HepG2 (cell line): ENCODE measurements at regions not wholly inside any gene's neighbourhood (a gene's known extent, or its start where the extent isn't known, plus 50 kb on each side); places are given as distances from the start of the nearest gene placed in this dataset.

ENCODE experiments used
- ATAC-seq: fragments of 200-7000 bp; cut with Tn5 transposase; 3 replicates; pipeline ENCODE4 v1.9.1; 2020; ENCODE audit warnings: mild to moderate bottlenecking, moderate library complexity
- BruUV-seq: library from RNA; stranded (reverse); fragments of 400-500 nt; replicated peaks from 2 replicates; lab custom pipeline; 2021; lab: Mats Ljungman, UMichigan
- CTCF ChIA-PET: fragments of 300-600 bp; formaldehyde crosslinking; extraction: SDS; loops from one replicate; lab custom pipeline; 2021; ENCODE audit warnings: low total read pairs, inconsistent platforms, low intra/inter-chr PET ratio; lab: Yijun Ruan, JAX
- POLR2A ChIA-PET: fragments of 350-600 bp; sonication (Branson Sonifier 250); formaldehyde crosslinking; loops from one replicate; lab custom pipeline; 2020; ENCODE audit warnings: antibody characterized with exemption, inconsistent platforms; lab: Yijun Ruan, JAX
- DNase-seq: peaks from one replicate; pipeline ENCODE4 v3.0.0-alpha.2; 2015; ENCODE audit warnings: low spot score
- FAIRE-seq: peaks from 3 replicates; lab custom pipeline; 2011; peaks lifted over from hg19 to GRCh38; lab: Jason Lieb, UNC
- H2AFZ ChIP-seq: one replicate; pipeline ENCODE4 v1.6.1; 2011; ENCODE audit warnings: low read length, inconsistent platforms
- H3K27ac ChIP-seq: fragments of 300-600 bp; 3 replicates; pipeline ENCODE4 v1.8.0; 2011; ENCODE audit warnings: mixed run types, mild to moderate bottlenecking, mixed read lengths, low read length, inconsistent platforms; ENCODE audit not compliant: insufficient read depth; ENCODE audit errors: extremely low read length
- H3K27me3 ChIP-seq, 2 experiments: fragments of 200-600 bp in 1 of 2; 2 replicates in 1 of 2; 3 replicates in 1 of 2; pipeline versions ENCODE4 v1.6.0 to v1.8.0; 2011; ENCODE audit warnings: low read length in 2 of 2, mild to moderate bottlenecking in 2 of 2, moderate library complexity in 2 of 2, inconsistent platforms in 1 of 2; ENCODE audit not compliant: insufficient read depth in 2 of 2, control insufficient read depth in 1 of 2
- H3K36me3 ChIP-seq, 2 experiments: fragments of 200-600 bp in 1 of 2; replicated peaks in 1 of 2; 2 replicates in 1 of 2; 3 replicates in 1 of 2; pipeline versions ENCODE4 v1.5.1 to v1.8.0; 2011; ENCODE audit warnings: low read length in 2 of 2, inconsistent platforms in 1 of 2; ENCODE audit not compliant: insufficient read depth in 2 of 2, control insufficient read depth in 1 of 2
- H3K4me1 ChIP-seq: 2 replicates; pipeline ENCODE4 v1.5.1; 2012; ENCODE audit warnings: low read length, inconsistent platforms; ENCODE audit not compliant: insufficient read depth
- H3K4me2 ChIP-seq: 2 replicates; pipeline ENCODE4 v1.6.0; 2011; ENCODE audit warnings: low read depth, low read length, inconsistent platforms
- H3K4me3 ChIP-seq, 3 experiments: fragments of 200-600 bp in 1 of 3; sonication (generic), shearing (Covaris generic) in 1 of 3; replicated peaks in 1 of 3; 2 replicates each; pipeline ENCODE4 v1.5.1; 2011 to 2016; ENCODE audit warnings: low read length in 3 of 3, inconsistent platforms in 2 of 3, low read depth in 2 of 3, mild to moderate bottlenecking in 2 of 3, control low read depth in 1 of 3, mixed read lengths in 1 of 3; ENCODE audit not compliant: insufficient read depth in 1 of 3
- H3K79me2 ChIP-seq: one replicate; pipeline ENCODE4 v1.6.1; 2011; ENCODE audit warnings: low read length, inconsistent platforms; ENCODE audit not compliant: insufficient read depth
- H3K9ac ChIP-seq: 2 replicates; pipeline ENCODE4 v1.6.0; 2011; ENCODE audit warnings: mild to moderate bottlenecking, low read depth, low read length, inconsistent platforms; ENCODE audit not compliant: insufficient read depth
- H3K9me3 ChIP-seq: 2 replicates; pipeline ENCODE4 v1.5.1; 2012; ENCODE audit warnings: mild to moderate bottlenecking, low read length
- H4K20me1 ChIP-seq: 2 replicates; pipeline ENCODE4 v1.6.0; 2011; ENCODE audit warnings: inconsistent platforms, mild to moderate bottlenecking, low read length, moderate library complexity; ENCODE audit not compliant: insufficient read depth
- FOSL2 ChIP-seq: sonication (generic); formaldehyde crosslinking; IDR thresholded peaks from 2 replicates; pipeline ENCODE4 v1.4.0; 2020; ENCODE audit warnings: missing genetic modification reagents
- FOXP4 ChIP-seq: sonication (generic); formaldehyde crosslinking; IDR thresholded peaks from 2 replicates; pipeline ENCODE4 v1.4.0; 2020; ENCODE audit warnings: missing genetic modification reagents
- HNRNPH1 ChIP-seq: fragments of 200-400 bp; formaldehyde crosslinking; optimal IDR thresholded peaks from 2 replicates; pipeline ENCODE3; 2017; ENCODE audit warnings: mild to moderate bottlenecking, low read depth, low read length
- MLX ChIP-seq: IDR thresholded peaks from 2 replicates; pipeline ENCODE4 v1.6.1; 2016
- MNT ChIP-seq: fragments of 450-650 bp; IDR thresholded peaks from 2 replicates; pipeline ENCODE4 v1.6.1; 2016
- POGZ ChIP-seq: sonication (generic); formaldehyde crosslinking; IDR thresholded peaks from 2 replicates; pipeline ENCODE4 v1.4.0; 2020; ENCODE audit warnings: mild to moderate bottlenecking, missing genetic modification reagents
- TBL1XR1 ChIP-seq: fragments of 150-350 bp; IDR thresholded peaks from 2 replicates; pipeline ENCODE4 v1.6.1; 2014; ENCODE audit warnings: borderline replicate concordance, low read length; ENCODE audit not compliant: partially characterized antibody
- ZBTB26 ChIP-seq: IDR thresholded peaks from 2 replicates; pipeline ENCODE4 v1.6.1; 2016; ENCODE audit warnings: missing compliant biosample characterization, missing genetic modification reagents, borderline replicate concordance
- ZC3H4 ChIP-seq: sonication (generic); formaldehyde crosslinking; IDR thresholded peaks from 2 replicates; pipeline ENCODE4 v1.4.0; 2020; ENCODE audit warnings: missing genetic modification reagents, borderline replicate concordance
- ZIK1 ChIP-seq: sonication (generic); formaldehyde crosslinking; IDR thresholded peaks from 2 replicates; pipeline ENCODE4 v1.5.0; 2020; ENCODE audit warnings: mild to moderate bottlenecking, low read depth, missing genetic modification reagents, borderline replicate concordance
- ZNF337 ChIP-seq: sonication (generic); formaldehyde crosslinking; IDR thresholded peaks from 2 replicates; pipeline ENCODE4 v1.5.1; 2020; ENCODE audit warnings: missing genetic modification reagents, low read depth, mild to moderate bottlenecking, borderline replicate concordance
- ZNF446 ChIP-seq: sonication (generic); formaldehyde crosslinking; IDR thresholded peaks from 2 replicates; pipeline ENCODE4 v1.5.0; 2020; ENCODE audit warnings: mild to moderate bottlenecking, missing genetic modification reagents
- ZNF567 ChIP-seq: sonication (generic); formaldehyde crosslinking; IDR thresholded peaks from 2 replicates; pipeline ENCODE4 v1.8.1; 2023; ENCODE audit warnings: mild to moderate bottlenecking, missing genetic modification reagents, borderline replicate concordance
- ZNF619 ChIP-seq: sonication (generic); formaldehyde crosslinking; IDR thresholded peaks from 2 replicates; pipeline ENCODE4 v1.4.0; 2020; ENCODE audit warnings: mild to moderate bottlenecking, missing genetic modification reagents
- ZNF720 ChIP-seq: sonication (generic); formaldehyde crosslinking; IDR thresholded peaks from 2 replicates; pipeline ENCODE4 v1.4.0; 2020; ENCODE audit warnings: missing genetic modification reagents
- ZNF747 ChIP-seq: sonication (generic); formaldehyde crosslinking; IDR thresholded peaks from 2 replicates; pipeline ENCODE4 v1.8.1; 2023; ENCODE audit warnings: missing genetic modification reagents, mild to moderate bottlenecking, borderline replicate concordance
- WGBS: methylation state at CpG from one replicate; pipeline ENCODE4 v1.1.6; 2017; ENCODE audit warnings: low lambda C conversion rate; 5-methylcytosine and 5-hydroxymethylcytosine counted together
- in situ Hi-C: cut with HindIII; loops from 2 replicates; pipeline ENCODE4 v1.10.0; 2017; ENCODE audit warnings: low pct_unique_long_range_greater_than_20kb; ENCODE audit not compliant: extremely low pct_ligation_motif_present
- intact Hi-C: fragments of 100-400 bp; cut with micrococcal nuclease; formaldehyde crosslinking; loops from one replicate; pipeline ENCODE4 v1.10.0; 2022; ENCODE audit not compliant: unreplicated experiment

- intact Hi-C loops, result no loop called here
- H3K27ac ChIP-seq, result no peak overlapping the region
- no peaks in the 10 kb centered on the region for H3K27me3 ChIP-seq
- ATAC-seq (no peak), DNase-seq (no peak), FAIRE-seq (no peak)
- WGBS, result 19% methylated on average over 5 of the region's 5 CpGs
- H3K4me1 ChIP-seq, result no peaks in the 10 kb centered on the region
- no peaks in the 10 kb centered on the region for H3K36me3 ChIP-seq
- H2AFZ ChIP-seq, result no peak overlapping the region
- in situ Hi-C loops, result no loop called here
- H3K9me3 ChIP-seq, result no peaks in the 10 kb centered on the region
- no peaks in the 10 kb centered on the region for H4K20me1 ChIP-seq
- no TSS peak for BruUV-seq
- H3K4me3 ChIP-seq, result no peak overlapping the region
- H3K9ac ChIP-seq, result no peak overlapping the region
- TF ChIP-seq ZNF747 (no peak), ZNF337 (CRISPR knock-in tag) (no peak), TBL1XR1 (no peak), ZIK1 (CRISPR knock-in tag) (no peak), POGZ (CRISPR knock-in tag) (no peak), HNRNPH1 (no peak), ZNF619 (no peak), ZNF567 (CRISPR knock-in tag) (no peak)
- H3K4me2 ChIP-seq, result no peak overlapping the region
- ChIA-PET POLR2A (no interaction called here), CTCF (no interaction called here)
- no peaks in the 10 kb centered on the region for H3K79me2 ChIP-seq
These were observed 72.7 kb upstream of the CCDC68 start for GRCh38 chr18:55031979-55032378.

- no peak overlapping the region for H2AFZ ChIP-seq
- no peak for ATAC-seq
- H3K4me2 ChIP-seq, result no peak overlapping the region
- intact Hi-C loops (no loop called here), in situ Hi-C loops (no loop called here)
- no peaks in the 10 kb centered on the region for H3K27me3 ChIP-seq
- DNase-seq, result no peak
- ChIA-PET POLR2A (no interaction called here), CTCF (no interaction called here)
- no peak for FAIRE-seq
- no peaks in the 10 kb centered on the region for H4K20me1 ChIP-seq
- WGBS, result 0% methylated on average over 3 of the region's 3 CpGs
- no peaks in the 10 kb centered on the region for H3K79me2 ChIP-seq
- no peak overlapping the region for H3K4me3 ChIP-seq
- H3K27ac ChIP-seq, result no peak overlapping the region
- no peaks in the 10 kb centered on the region for H3K36me3 ChIP-seq
- no TSS peak for BruUV-seq
- no peaks in the 10 kb centered on the region for H3K4me1 ChIP-seq
- no peaks in the 10 kb centered on the region for H3K9me3 ChIP-seq
- no peak overlapping the region for H3K9ac ChIP-seq
- no peak for TF ChIP-seq FOXP4 (CRISPR knock-in tag)
- TF ChIP-seq MLX (CRISPR knock-in tag), result no peak
- no peak for TF ChIP-seq MNT
- no peak for TF ChIP-seq ZC3H4 (CRISPR knock-in tag)
- TF ChIP-seq ZNF446 (CRISPR knock-in tag), result no peak
- no peak for TF ChIP-seq FOSL2 (CRISPR knock-in tag)
- no peak for TF ChIP-seq ZBTB26
- no peak for TF ChIP-seq ZNF720
These were observed 72.3 kb upstream of the CCDC68 start for GRCh38 chr18:55031576-55031975.
